ENCODE measurements at regions not wholly inside any gene's neighbourhood (a gene's known extent, or its start where the extent isn't known, plus 50 kb on each side); places are given as distances from the start of the nearest gene placed in this dataset.

GRCh38 chr4:27271555-27271954, 410.9 kb downstream of the STIM2 start:
- no peak overlapping the region for H3K4me3 ChIP-seq (ENCODE audit: low read depth in 1 of 2, low read length in 2 of 2)
- no peaks in the 10 kb centered on the region for H3K4me1 ChIP-seq (ENCODE audit: control insufficient read depth in 1 of 2, insufficient read depth in 2 of 2, low read length in 2 of 2)
- H3K27me3 ChIP-seq (ENCODE audit: low read depth, low read length): no peaks in the 10 kb centered on the region
- H3K36me3 ChIP-seq (ENCODE audit: control insufficient read depth in 1 of 2, insufficient read depth in 2 of 2, low read length in 2 of 2): no peaks in the 10 kb centered on the region
- H3K27ac ChIP-seq (ENCODE audit: low read length): no peak overlapping the region
- no peaks in the 10 kb centered on the region for H3K9me3 ChIP-seq (ENCODE audit: control insufficient read depth in 1 of 2, low read length in 2 of 2)

GRCh38 chr4:27272217-27272616, 411.6 kb downstream of the STIM2 start:
- no peak overlapping the region for H3K4me3 ChIP-seq (ENCODE audit: low read depth in 1 of 2, low read length in 2 of 2)
- no peak overlapping the region for H3K27ac ChIP-seq (ENCODE audit: low read length)
- no peaks in the 10 kb centered on the region for H3K4me1 ChIP-seq (ENCODE audit: control insufficient read depth in 1 of 2, insufficient read depth in 2 of 2, low read length in 2 of 2)
- no peaks in the 10 kb centered on the region for H3K9me3 ChIP-seq (ENCODE audit: control insufficient read depth in 1 of 2, low read length in 2 of 2)
- no peaks in the 10 kb centered on the region for H3K36me3 ChIP-seq (ENCODE audit: control insufficient read depth in 1 of 2, insufficient read depth in 2 of 2, low read length in 2 of 2)
- no peaks in the 10 kb centered on the region for H3K27me3 ChIP-seq (ENCODE audit: low read depth, low read length)

- no peaks in the 10 kb centered on the region for H3K9me3 ChIP-seq (ENCODE audit: control insufficient read depth in 1 of 2, low read length in 2 of 2)
- no peak overlapping the region for H3K4me3 ChIP-seq (ENCODE audit: low read depth in 1 of 2, low read length in 2 of 2)
- H3K27ac ChIP-seq (ENCODE audit: low read length): no peak overlapping the region
- no peaks in the 10 kb centered on the region for H3K27me3 ChIP-seq (ENCODE audit: low read depth, low read length)
- H3K36me3 ChIP-seq (ENCODE audit: control insufficient read depth in 1 of 2, insufficient read depth in 2 of 2, low read length in 2 of 2): no peaks in the 10 kb centered on the region
- H3K4me1 ChIP-seq (ENCODE audit: control insufficient read depth in 1 of 2, insufficient read depth in 2 of 2, low read length in 2 of 2): no peaks in the 10 kb centered on the region
Measured at GRCh38 chr4:27276307-27277073, 415.8 kb downstream of the STIM2 start.

- Histone ChIP-seq H3K27ac (ENCODE audit: low read length) (no peak overlapping the region), H3K4me3 (ENCODE audit: low read depth in 1 of 2, low read length in 2 of 2) (no peak overlapping the region), H3K4me1 (ENCODE audit: control insufficient read depth in 1 of 2, insufficient read depth in 2 of 2, low read length in 2 of 2) (no peaks in the 10 kb centered on the region), H3K27me3 (ENCODE audit: low read depth, low read length) (no peaks in the 10 kb centered on the region), H3K9me3 (ENCODE audit: control insufficient read depth in 1 of 2, low read length in 2 of 2) (peaks cover 0 to 7% of the 10 kb centered on the region in 2 donors), H3K36me3 (ENCODE audit: control insufficient read depth in 1 of 2, insufficient read depth in 2 of 2, low read length in 2 of 2) (no peaks in the 10 kb centered on the region)
Measured at GRCh38 chr4:27278615-27279375, 418.2 kb downstream of the STIM2 start.

- Histone ChIP-seq H3K4me3 (ENCODE audit: low read depth in 1 of 2, low read length in 2 of 2) (no peak overlapping the region), H3K4me1 (ENCODE audit: control insufficient read depth in 1 of 2, insufficient read depth in 2 of 2, low read length in 2 of 2) (no peaks in the 10 kb centered on the region), H3K27ac (ENCODE audit: low read length) (no peak overlapping the region), H3K27me3 (ENCODE audit: low read depth, low read length) (no peaks in the 10 kb centered on the region), H3K36me3 (ENCODE audit: control insufficient read depth in 1 of 2, insufficient read depth in 2 of 2, low read length in 2 of 2) (no peaks in the 10 kb centered on the region), H3K9me3 (ENCODE audit: control insufficient read depth in 1 of 2, low read length in 2 of 2) (peaks cover 0 to under 1% of the 10 kb centered on the region in 2 donors)
Measured at GRCh38 chr4:27288496-27288895, 427.9 kb downstream of the STIM2 start.

GRCh38 chr4:27289704-27290103, 429.1 kb downstream of the STIM2 start:
- no peaks in the 10 kb centered on the region for H3K9me3 ChIP-seq (ENCODE audit: control insufficient read depth in 1 of 2, low read length in 2 of 2)
- no peak overlapping the region for H3K27ac ChIP-seq (ENCODE audit: low read length)
- H3K4me1 ChIP-seq (ENCODE audit: control insufficient read depth in 1 of 2, insufficient read depth in 2 of 2, low read length in 2 of 2): no peaks in the 10 kb centered on the region
- H3K4me3 ChIP-seq (ENCODE audit: low read depth in 1 of 2, low read length in 2 of 2): no peak overlapping the region
- no peaks in the 10 kb centered on the region for H3K27me3 ChIP-seq (ENCODE audit: low read depth, low read length)
- H3K36me3 ChIP-seq (ENCODE audit: control insufficient read depth in 1 of 2, insufficient read depth in 2 of 2, low read length in 2 of 2): no peaks in the 10 kb centered on the region

GRCh38 chr4:27293831-27294230, 433.2 kb downstream of the STIM2 start:
- H3K27me3 ChIP-seq (ENCODE audit: low read depth, low read length): no peaks in the 10 kb centered on the region
- H3K9me3 ChIP-seq (ENCODE audit: control insufficient read depth in 1 of 2, low read length in 2 of 2): no peaks in the 10 kb centered on the region
- no peak overlapping the region for H3K27ac ChIP-seq (ENCODE audit: low read length)
- H3K36me3 ChIP-seq (ENCODE audit: control insufficient read depth in 1 of 2, insufficient read depth in 2 of 2, low read length in 2 of 2): no peaks in the 10 kb centered on the region
- H3K4me1 ChIP-seq (ENCODE audit: control insufficient read depth in 1 of 2, insufficient read depth in 2 of 2, low read length in 2 of 2): no peaks in the 10 kb centered on the region
- H3K4me3 ChIP-seq (ENCODE audit: low read depth in 1 of 2, low read length in 2 of 2): no peak overlapping the region

GRCh38 chr4:27304751-27305150, 444.1 kb downstream of the STIM2 start:
- Histone ChIP-seq H3K4me1 (ENCODE audit: control insufficient read depth in 1 of 2, insufficient read depth in 2 of 2, low read length in 2 of 2) (no peaks in the 10 kb centered on the region), H3K4me3 (ENCODE audit: low read depth in 1 of 2, low read length in 2 of 2) (no peak overlapping the region), H3K9me3 (ENCODE audit: control insufficient read depth in 1 of 2, low read length in 2 of 2) (peaks cover 0 to 10% of the 10 kb centered on the region in 2 donors), H3K36me3 (ENCODE audit: control insufficient read depth in 1 of 2, insufficient read depth in 2 of 2, low read length in 2 of 2) (no peaks in the 10 kb centered on the region), H3K27me3 (ENCODE audit: low read depth, low read length) (no peaks in the 10 kb centered on the region), H3K27ac (ENCODE audit: low read length) (no peak overlapping the region)

- no peaks in the 10 kb centered on the region for H3K4me1 ChIP-seq (ENCODE audit: control insufficient read depth in 1 of 2, insufficient read depth in 2 of 2, low read length in 2 of 2)
- H3K4me3 ChIP-seq (ENCODE audit: low read depth in 1 of 2, low read length in 2 of 2): no peak overlapping the region
- H3K27me3 ChIP-seq (ENCODE audit: low read depth, low read length): no peaks in the 10 kb centered on the region
- peaks cover 0 to 6% of the 10 kb centered on the region in 2 donors for H3K9me3 ChIP-seq (ENCODE audit: control insufficient read depth in 1 of 2, low read length in 2 of 2)
- H3K36me3 ChIP-seq (ENCODE audit: control insufficient read depth in 1 of 2, insufficient read depth in 2 of 2, low read length in 2 of 2): no peaks in the 10 kb centered on the region
- no peak overlapping the region for H3K27ac ChIP-seq (ENCODE audit: low read length)
Measured at GRCh38 chr4:27305246-27305645, 444.6 kb downstream of the STIM2 start.

GRCh38 chr4:27308379-27308778, 447.7 kb downstream of the STIM2 start:
- no peak overlapping the region for H3K27ac ChIP-seq (ENCODE audit: low read length)
- no peaks in the 10 kb centered on the region for H3K4me1 ChIP-seq (ENCODE audit: control insufficient read depth in 1 of 2, insufficient read depth in 2 of 2, low read length in 2 of 2)
- no peak overlapping the region for H3K4me3 ChIP-seq (ENCODE audit: low read depth in 1 of 2, low read length in 2 of 2)
- no peaks in the 10 kb centered on the region for H3K36me3 ChIP-seq (ENCODE audit: control insufficient read depth in 1 of 2, insufficient read depth in 2 of 2, low read length in 2 of 2)
- no peaks in the 10 kb centered on the region for H3K9me3 ChIP-seq (ENCODE audit: control insufficient read depth in 1 of 2, low read length in 2 of 2)
- H3K27me3 ChIP-seq (ENCODE audit: low read depth, low read length): no peaks in the 10 kb centered on the region

GRCh38 chr4:27315625-27316024, 455.0 kb downstream of the STIM2 start:
- Histone ChIP-seq H3K36me3 (ENCODE audit: control insufficient read depth in 1 of 2, insufficient read depth in 2 of 2, low read length in 2 of 2) (no peaks in the 10 kb centered on the region), H3K4me1 (ENCODE audit: control insufficient read depth in 1 of 2, insufficient read depth in 2 of 2, low read length in 2 of 2) (no peaks in the 10 kb centered on the region), H3K27ac (ENCODE audit: low read length) (no peak overlapping the region), H3K27me3 (ENCODE audit: low read depth, low read length) (no peaks in the 10 kb centered on the region), H3K4me3 (ENCODE audit: low read depth in 1 of 2, low read length in 2 of 2) (no peak overlapping the region), H3K9me3 (ENCODE audit: control insufficient read depth in 1 of 2, low read length in 2 of 2) (no peaks in the 10 kb centered on the region)
